ENCODE measurements at regions not wholly inside any gene's neighbourhood (a gene's known extent, or its start where the extent isn't known, plus 50 kb on each side); places are given as distances from the start of the nearest gene placed in this dataset.

- Histone ChIP-seq H3K4me1 (replicated peaks) (no peaks in the 10 kb centered on the region), H3K27ac (no peak overlapping the region), H3K9me3 (no peaks in the 10 kb centered on the region), H3K36me3 (no peaks in the 10 kb centered on the region), H3K4me3 (no peak overlapping the region), H3K27me3 (replicated peaks; ENCODE audit: insufficient read depth) (no peaks in the 10 kb centered on the region)
- TF ChIP-seq POLR2AphosphoS5 (IDR thresholded peaks at IDR 0.05) = no peak
- TF ChIP-seq POLR2A (IDR thresholded peaks at IDR 0.05) = no peak
- TF ChIP-seq, protein P1, sequence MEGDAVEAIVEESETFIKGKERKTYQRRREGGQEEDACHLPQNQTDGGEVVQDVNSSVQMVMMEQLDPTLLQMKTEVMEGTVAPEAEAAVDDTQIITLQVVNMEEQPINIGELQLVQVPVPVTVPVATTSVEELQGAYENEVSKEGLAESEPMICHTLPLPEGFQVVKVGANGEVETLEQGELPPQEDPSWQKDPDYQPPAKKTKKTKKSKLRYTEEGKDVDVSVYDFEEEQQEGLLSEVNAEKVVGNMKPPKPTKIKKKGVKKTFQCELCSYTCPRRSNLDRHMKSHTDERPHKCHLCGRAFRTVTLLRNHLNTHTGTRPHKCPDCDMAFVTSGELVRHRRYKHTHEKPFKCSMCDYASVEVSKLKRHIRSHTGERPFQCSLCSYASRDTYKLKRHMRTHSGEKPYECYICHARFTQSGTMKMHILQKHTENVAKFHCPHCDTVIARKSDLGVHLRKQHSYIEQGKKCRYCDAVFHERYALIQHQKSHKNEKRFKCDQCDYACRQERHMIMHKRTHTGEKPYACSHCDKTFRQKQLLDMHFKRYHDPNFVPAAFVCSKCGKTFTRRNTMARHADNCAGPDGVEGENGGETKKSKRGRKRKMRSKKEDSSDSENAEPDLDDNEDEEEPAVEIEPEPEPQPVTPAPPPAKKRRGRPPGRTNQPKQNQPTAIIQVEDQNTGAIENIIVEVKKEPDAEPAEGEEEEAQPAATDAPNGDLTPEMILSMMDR (IDR thresholded peaks at IDR 0.05) = no peak
- DNase-seq (ENCODE audit: low spot score) = no peak
- intact Hi-C loops (cut with DNase I) = no loop called here
- 75% methylated on average over 2 of the region's 2 CpGs for whole genome bisulfite sequencing
These were observed 358.7 kb downstream of the TUSC7 start for GRCh38 chr3:117068301-117068700.

DNA sequence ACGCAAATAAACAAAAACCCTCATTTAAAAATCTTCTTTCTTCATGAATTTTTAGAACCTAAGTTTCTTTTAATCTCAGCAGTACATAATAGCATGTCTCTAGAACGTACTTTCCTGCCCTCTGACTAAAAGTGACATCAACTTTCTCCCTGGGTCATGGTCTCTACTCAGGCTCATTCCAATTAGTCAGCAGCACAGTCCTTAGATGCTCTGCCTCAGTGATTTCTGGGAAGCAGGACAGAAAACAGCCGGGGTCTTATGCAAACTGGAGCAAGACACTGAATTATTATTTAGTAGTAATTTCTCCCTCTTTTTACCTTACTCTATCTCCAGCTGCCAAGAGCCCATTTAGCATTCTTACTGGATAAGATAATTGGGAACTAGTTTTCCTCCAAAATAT lies 365.2 kb downstream of the TUSC7 start:
- H3K27me3 ChIP-seq (replicated peaks; ENCODE audit: insufficient read depth) = no peaks in the 10 kb centered on the region
- WGBS = 72% methylated on average over 3 of the region's 3 CpGs
- H3K27ac ChIP-seq = no peak overlapping the region
- no peak overlapping the region for H3K4me3 ChIP-seq
- intact Hi-C loops (cut with DNase I) = no loop called here
- TF ChIP-seq, protein P1 (IDR thresholded peaks at IDR 0.05) = no peak
- no peak for TF ChIP-seq POLR2AphosphoS5 (IDR thresholded peaks at IDR 0.05)
- no peaks in the 10 kb centered on the region for H3K4me1 ChIP-seq (replicated peaks)
- no peak for DNase-seq (ENCODE audit: low spot score)
- no peaks in the 10 kb centered on the region for H3K9me3 ChIP-seq
- no peaks in the 10 kb centered on the region for H3K36me3 ChIP-seq

GRCh38 chr3:117079997-117080396 lies 370.4 kb downstream of the TUSC7 start:
- no peak for TF ChIP-seq POLR2A (IDR thresholded peaks at IDR 0.05)
- Histone ChIP-seq H3K9me3 (no peaks in the 10 kb centered on the region), H3K27me3 (replicated peaks; ENCODE audit: insufficient read depth) (no peaks in the 10 kb centered on the region), H3K36me3 (no peaks in the 10 kb centered on the region), H3K4me1 (replicated peaks) (no peaks in the 10 kb centered on the region), H3K27ac (no peak overlapping the region), H3K4me3 (no peak overlapping the region)
- 89% methylated on average over 4 of the region's 4 CpGs for WGBS
- no peak for DNase-seq (ENCODE audit: low spot score)
- intact Hi-C loops (cut with DNase I) = no loop called here

- Histone ChIP-seq H3K27me3 (replicated peaks; ENCODE audit: insufficient read depth) (no peaks in the 10 kb centered on the region), H3K4me1 (replicated peaks) (no peaks in the 10 kb centered on the region), H3K27ac (no peak overlapping the region), H3K9me3 (no peaks in the 10 kb centered on the region), H3K36me3 (no peaks in the 10 kb centered on the region), H3K4me3 (no peak overlapping the region)
- WGBS = 67% methylated on average over 2 of the region's 2 CpGs
- no peak for TF ChIP-seq POLR2A (IDR thresholded peaks at IDR 0.05)
- TF ChIP-seq POLR2AphosphoS5 (IDR thresholded peaks at IDR 0.05) = no peak
- TF ChIP-seq, protein P1 (IDR thresholded peaks at IDR 0.05) = no peak
- no peak for DNase-seq (ENCODE audit: low spot score)
- intact Hi-C loops (cut with DNase I) = no loop called here
These were observed 371.3 kb downstream of the TUSC7 start for GRCh38 chr3:117080872-117081271.

GRCh38 chr3:117084277-117084676 lies 374.7 kb downstream of the TUSC7 start:
- intact Hi-C loops (cut with DNase I) = no loop called here
- no peaks in the 10 kb centered on the region for H3K4me1 ChIP-seq (replicated peaks)
- no peak for DNase-seq (ENCODE audit: low spot score)
- no peak overlapping the region for H3K27ac ChIP-seq
- TF ChIP-seq, protein P1 (IDR thresholded peaks at IDR 0.05) = no peak
- TF ChIP-seq POLR2A (IDR thresholded peaks at IDR 0.05) (no peak), POLR2AphosphoS5 (IDR thresholded peaks at IDR 0.05) (no peak)
- no peaks in the 10 kb centered on the region for H3K9me3 ChIP-seq
- 87% methylated on average over 3 of the region's 3 CpGs for WGBS
- no peaks in the 10 kb centered on the region for H3K36me3 ChIP-seq
- H3K4me3 ChIP-seq = no peak overlapping the region
- H3K27me3 ChIP-seq (replicated peaks; ENCODE audit: insufficient read depth) = no peaks in the 10 kb centered on the region

Measured in prostate gland (tissue), 2 donors.